HUES48 (cell line): ENCODE measurements at regions not wholly inside any gene's neighbourhood (a gene's known extent, or its start where the extent isn't known, plus 50 kb on each side); places are given as distances from the start of the nearest gene placed in this dataset.

ENCODE experiments used
- H3K27ac ChIP-seq: one replicate; pipeline ENCODE4 v1.7.0; 2013; ENCODE audit warnings: low read depth, low read length, inconsistent platforms
- H3K27me3 ChIP-seq: 2 replicates; pipeline ENCODE4 v1.6.1; 2013; ENCODE audit warnings: mild to moderate bottlenecking, low read length; ENCODE audit not compliant: control insufficient read depth, insufficient read depth
- H3K36me3 ChIP-seq: 2 replicates; pipeline ENCODE4 v1.6.1; 2013; ENCODE audit warnings: low read length; ENCODE audit not compliant: control insufficient read depth, insufficient read depth
- H3K4me1 ChIP-seq: 2 replicates; pipeline ENCODE4 v1.6.1; 2013; ENCODE audit warnings: mild to moderate bottlenecking, low read length; ENCODE audit not compliant: control insufficient read depth, insufficient read depth
- H3K4me3 ChIP-seq: 2 replicates; pipeline ENCODE4 v1.5.1; 2013; ENCODE audit warnings: mild to moderate bottlenecking, low read depth, low read length
- H3K9ac ChIP-seq: 2 replicates; pipeline ENCODE4 v1.6.1; 2013; ENCODE audit warnings: mild to moderate bottlenecking, low read depth, low read length, moderate library complexity
- H3K9me3 ChIP-seq: 2 replicates; pipeline ENCODE4 v1.6.1; 2013; ENCODE audit warnings: low read length; ENCODE audit not compliant: control insufficient read depth, insufficient read depth

DNA sequence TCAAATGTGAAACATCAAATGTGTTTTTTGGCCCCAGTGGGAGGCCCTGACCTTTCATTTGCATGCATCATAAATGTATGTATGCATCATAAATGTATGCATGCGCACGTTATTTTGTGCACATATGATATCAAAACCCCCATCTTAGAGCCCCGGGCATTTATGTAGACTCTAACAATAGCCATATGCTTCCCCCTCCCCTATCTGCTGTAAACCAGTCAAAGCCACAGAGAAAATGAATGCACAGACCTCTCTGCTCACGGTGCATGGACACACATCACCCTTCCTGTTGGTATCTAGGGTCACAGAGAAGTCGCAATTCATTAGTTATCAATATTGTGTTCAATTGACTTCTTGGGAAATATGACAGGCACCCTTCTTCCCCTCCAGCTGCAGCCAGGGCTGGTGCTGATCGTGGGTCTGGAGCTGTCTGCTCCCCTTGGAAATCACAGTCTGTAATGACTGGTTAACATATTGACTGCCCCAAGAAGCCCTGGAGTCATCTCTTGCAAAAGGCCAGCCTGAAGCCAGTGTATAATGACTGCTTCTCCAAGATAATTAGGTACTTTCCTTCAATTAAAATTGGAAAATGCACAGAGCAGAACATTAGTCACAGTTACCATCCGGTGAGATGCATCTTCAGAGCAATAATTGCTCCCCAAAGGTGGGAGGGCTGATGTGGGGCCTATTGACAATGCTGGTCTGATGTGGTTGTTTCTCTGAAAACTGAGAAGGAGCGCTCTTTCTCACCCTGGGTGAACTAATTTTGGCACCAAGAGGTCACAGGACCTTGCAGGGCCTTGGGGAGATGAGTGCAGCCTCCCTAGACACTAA, 532.2 kb downstream of the CDH26 start:
- H3K27ac ChIP-seq: no peak overlapping the region
- no peak overlapping the region for H3K9ac ChIP-seq
- no peak overlapping the region for H3K4me3 ChIP-seq
- no peaks in the 10 kb centered on the region; the same call in 1 of the 2 replicates for H3K4me1 ChIP-seq
- no peaks in the 10 kb centered on the region for H3K27me3 ChIP-seq
- no peaks in the 10 kb centered on the region for H3K9me3 ChIP-seq
- no peaks in the 10 kb centered on the region for H3K36me3 ChIP-seq

- Histone ChIP-seq H3K9me3 (no peaks in the 10 kb centered on the region), H3K27me3 (no peaks in the 10 kb centered on the region), H3K9ac (no peak overlapping the region), H3K36me3 (no peaks in the 10 kb centered on the region), H3K27ac (no peak overlapping the region), H3K4me1 (no peaks in the 10 kb centered on the region; the same call in 1 of the 2 replicates), H3K4me3 (no peak overlapping the region)
Observed at GRCh38 chr20:60491051-60491581, 532.9 kb downstream of the CDH26 start.

- Histone ChIP-seq H3K27me3 (no peaks in the 10 kb centered on the region), H3K4me3 (no peak overlapping the region), H3K36me3 (no peaks in the 10 kb centered on the region), H3K9ac (no peak overlapping the region), H3K27ac (peak overlapping the region; percentile 7), H3K9me3 (no peaks in the 10 kb centered on the region; the same call in 1 of the 2 replicates), H3K4me1 (no peaks in the 10 kb centered on the region; the same call in 1 of the 2 replicates)
Observed at GRCh38 chr20:60494476-60494875, 536.3 kb downstream of the CDH26 start.

GRCh38 chr20:60497298-60498035, 539.2 kb downstream of the CDH26 start:
- H3K27ac ChIP-seq: no peak overlapping the region
- no peaks in the 10 kb centered on the region for H3K27me3 ChIP-seq
- no peaks in the 10 kb centered on the region; the same call in 1 of the 2 replicates for H3K9me3 ChIP-seq
- H3K36me3 ChIP-seq: no peaks in the 10 kb centered on the region
- H3K4me1 ChIP-seq: no peaks in the 10 kb centered on the region; the same call in 1 of the 2 replicates
- no peak overlapping the region for H3K9ac ChIP-seq
- H3K4me3 ChIP-seq: no peak overlapping the region

DNA sequence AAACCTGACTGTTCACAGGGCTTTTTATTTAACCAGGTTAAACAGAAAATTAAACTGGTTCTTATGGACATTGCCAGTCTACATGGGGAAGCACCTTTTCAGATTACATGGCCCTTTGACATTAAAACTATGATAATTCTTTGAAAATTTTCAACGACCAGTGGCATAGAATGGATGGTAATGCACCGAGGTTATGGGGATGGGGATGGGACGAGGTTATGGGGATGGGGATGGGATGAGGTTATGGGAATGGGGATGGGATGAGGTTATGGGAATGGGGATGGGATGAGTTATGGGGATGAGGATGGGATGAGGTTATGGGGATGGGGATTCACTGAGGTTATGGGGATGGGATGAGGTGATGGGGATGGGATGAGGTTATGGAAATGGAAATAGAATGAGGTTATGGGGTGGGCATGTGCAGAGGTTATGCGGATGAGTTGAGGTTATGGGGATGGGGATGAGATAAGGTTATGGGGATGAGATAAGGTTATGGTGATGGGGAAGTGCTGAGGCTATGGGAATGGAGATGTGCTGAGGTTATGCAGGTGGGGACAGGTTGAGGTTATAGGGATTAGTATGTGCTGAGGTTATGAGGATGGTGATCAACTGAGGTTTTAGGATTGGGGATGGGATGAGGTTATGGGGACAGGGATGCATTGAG, 541.9 kb downstream of the CDH26 start:
- H3K4me1 ChIP-seq: no peaks in the 10 kb centered on the region
- no peak overlapping the region for H3K4me3 ChIP-seq
- H3K36me3 ChIP-seq: no peaks in the 10 kb centered on the region
- no peaks in the 10 kb centered on the region for H3K27me3 ChIP-seq
- H3K9ac ChIP-seq: no peak overlapping the region
- H3K9me3 ChIP-seq: no peaks in the 10 kb centered on the region; the same call in 1 of the 2 replicates
- no peak overlapping the region for H3K27ac ChIP-seq

GRCh38 chr20:60501048-60501447, 542.8 kb downstream of the CDH26 start:
- no peak overlapping the region for H3K4me3 ChIP-seq
- H3K9me3 ChIP-seq: no peaks in the 10 kb centered on the region; the same call in 1 of the 2 replicates
- H3K36me3 ChIP-seq: no peaks in the 10 kb centered on the region
- H3K27ac ChIP-seq: no peak overlapping the region
- no peak overlapping the region for H3K9ac ChIP-seq
- H3K27me3 ChIP-seq: no peaks in the 10 kb centered on the region
- H3K4me1 ChIP-seq: no peaks in the 10 kb centered on the region

DNA sequence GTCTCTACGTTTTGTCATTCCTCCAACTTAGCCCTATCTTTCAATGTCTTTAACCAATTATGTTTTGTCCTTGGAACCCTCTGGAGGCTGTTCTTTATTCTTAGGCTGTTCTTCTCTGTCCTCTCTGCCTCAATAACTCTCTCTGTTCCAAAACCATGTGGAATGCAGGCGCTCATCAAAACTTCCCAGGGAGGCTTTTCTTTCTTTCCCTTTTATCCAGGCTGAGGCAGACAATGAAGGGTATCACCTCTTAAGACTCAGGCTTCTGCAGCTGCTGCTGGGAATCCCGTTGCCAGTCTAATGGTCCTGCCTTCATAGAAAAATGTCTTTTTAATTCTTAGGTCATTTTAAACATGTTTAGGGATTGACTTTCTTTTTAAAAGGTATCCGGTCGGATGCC, 544.7 kb downstream of the CDH26 start:
- Histone ChIP-seq H3K9ac (no peak overlapping the region), H3K4me1 (no peaks in the 10 kb centered on the region), H3K4me3 (no peak overlapping the region), H3K36me3 (no peaks in the 10 kb centered on the region), H3K27me3 (no peaks in the 10 kb centered on the region), H3K9me3 (no peaks in the 10 kb centered on the region; the same call in 1 of the 2 replicates), H3K27ac (no peak overlapping the region)

DNA sequence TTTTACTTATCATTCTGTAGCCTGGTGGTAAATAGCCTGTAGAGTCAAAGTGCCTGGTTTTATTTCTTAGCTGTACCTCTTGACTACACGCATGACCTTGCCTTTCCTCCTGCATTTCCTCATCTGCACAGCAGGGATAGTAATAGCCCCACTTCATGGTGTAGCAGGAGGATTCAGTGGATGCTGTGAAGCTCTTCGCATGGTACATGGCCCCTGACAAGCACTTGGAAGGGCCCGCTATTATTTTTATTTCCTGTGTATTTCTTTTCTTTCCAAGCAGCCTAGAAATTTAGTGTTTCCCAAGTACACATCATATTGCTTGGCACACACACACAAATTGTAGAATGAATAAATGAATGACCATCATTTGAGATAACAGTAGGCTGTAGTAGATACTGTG, 547.2 kb downstream of the CDH26 start:
- Histone ChIP-seq H3K27ac (no peak overlapping the region), H3K27me3 (no peaks in the 10 kb centered on the region), H3K9me3 (no peaks in the 10 kb centered on the region)

GRCh38 chr20:60506061-60506460, 547.8 kb downstream of the CDH26 start:
- no peaks in the 10 kb centered on the region for H3K36me3 ChIP-seq
- peaks cover 5% of the 10 kb centered on the region; the same call in 1 of the 2 replicates for H3K4me1 ChIP-seq
- no peak overlapping the region for H3K4me3 ChIP-seq
- H3K9ac ChIP-seq: no peak overlapping the region
- no peaks in the 10 kb centered on the region for H3K9me3 ChIP-seq
- no peak overlapping the region for H3K27ac ChIP-seq
- no peaks in the 10 kb centered on the region for H3K27me3 ChIP-seq

More for the DNA sequence above, 547.2 kb downstream of the CDH26 start:
- Histone ChIP-seq H3K9ac (no peak overlapping the region), H3K36me3 (no peaks in the 10 kb centered on the region), H3K4me1 (peaks cover 5% of the 10 kb centered on the region; the same call in 1 of the 2 replicates), H3K4me3 (no peak overlapping the region)

- H3K4me1 ChIP-seq: peaks cover 9% of the 10 kb centered on the region; the same call in 1 of the 2 replicates
- H3K9me3 ChIP-seq: no peaks in the 10 kb centered on the region
- H3K36me3 ChIP-seq: no peaks in the 10 kb centered on the region
- H3K27ac ChIP-seq: no peak overlapping the region
- H3K4me3 ChIP-seq: no peak overlapping the region
- H3K27me3 ChIP-seq: no peaks in the 10 kb centered on the region
- H3K9ac ChIP-seq: no peak overlapping the region
Observed at GRCh38 chr20:60507087-60507694, 549.0 kb downstream of the CDH26 start.
